ENCODE measurements at regions not wholly inside any gene's neighbourhood (a gene's known extent, or its start where the extent isn't known, plus 50 kb on each side); places are given as distances from the start of the nearest gene placed in this dataset.

GRCh38 chr14:58796242-58797009 is 158.7 kb downstream of the DACT1 start:
- Histone ChIP-seq H3K4me3 (replicated peaks in 1 of 3; ENCODE audit: insufficient read depth in 1 of 3, low read depth in 1 of 3, low read length in 3 of 3) (no peak overlapping the region), H4K20me1 (replicated peaks; ENCODE audit: control insufficient read depth, extremely low read depth, insufficient read depth, low read length) (no peaks in the 10 kb centered on the region), H3K9ac (replicated peaks; ENCODE audit: extremely low read depth, insufficient read depth, low read length) (no peak overlapping the region), H3K9me3 (replicated peaks; ENCODE audit: control insufficient read depth, insufficient read depth, low read length) (no peaks in the 10 kb centered on the region), H3K4me2 (ENCODE audit: insufficient read depth, low read length) (no peak overlapping the region), H3K9me1 (replicated peaks; ENCODE audit: control insufficient read depth, extremely low read depth, insufficient read depth, low read length) (no peaks in the 10 kb centered on the region), H3K4me1 (ENCODE audit: control insufficient read depth, extremely low read depth, insufficient read depth, low read length) (no peaks in the 10 kb centered on the region), H3K79me2 (ENCODE audit: control insufficient read depth, insufficient read depth, low read length) (no peaks in the 10 kb centered on the region), H3K27me3 (ENCODE audit: control insufficient read depth in 2 of 2, insufficient read depth in 2 of 2, low read length in 2 of 2) (no peaks in the 10 kb centered on the region), H2AFZ (ENCODE audit: low read depth, low read length) (no peak overlapping the region), H3K27ac (ENCODE audit: insufficient read depth, low read depth, low read length) (no peak overlapping the region), H3K36me3 (ENCODE audit: control insufficient read depth in 2 of 2, extremely low read depth in 1 of 2, insufficient read depth in 2 of 2, low read length in 2 of 2) (no peaks in the 10 kb centered on the region)
- no TSS peak for BruUV-seq (replicated peaks)
- ChIA-PET CTCF (interaction anchor here (1.0 to 2.3 kb wide), 3 partner anchors 10 to 295 kb away, joined by 3 to 9 read pairs (median 6); no protein-coding TSS in a partner anchor), POLR2A (no interaction called here)
- dilution Hi-C loops (cut with MboI; ENCODE audit: extremely low pct_ligation_motif_present, low sequenced_read_pairs): no loop called here
- FAIRE-seq: no peak
- no peak for TF ChIP-seq FOS (IDR thresholded peaks at IDR 0.05; ENCODE audit: borderline replicate concordance, insufficient read depth, low read length)
- no peak for TF ChIP-seq GATA2 (IDR thresholded peaks at IDR 0.05; ENCODE audit: insufficient read depth, insufficient read length, low read depth, low read length)
- TF ChIP-seq CTCF (IDR thresholded peaks at IDR 0.05; ENCODE audit: extremely low read depth in 1 of 2, insufficient read depth in 1 of 2, low read depth in 1 of 2, low read length in 2 of 2): no peak
- TF ChIP-seq POLR2A (IDR thresholded peaks at IDR 0.05; ENCODE audit: low read depth, low read length): no peak
- no peak for TF ChIP-seq JUN (IDR thresholded peaks at IDR 0.05; ENCODE audit: borderline replicate concordance, insufficient read depth, insufficient read length, low read depth)
- TF ChIP-seq MAX (IDR thresholded peaks at IDR 0.05; ENCODE audit: insufficient read depth, insufficient read length): no peak
- TF ChIP-seq EZH2 (IDR thresholded peaks at IDR 0.05; ENCODE audit: borderline replicate concordance, low read depth, low read length, severe bottlenecking): no peak
- no peak for TF ChIP-seq POLR2AphosphoS5 (IDR thresholded peaks at IDR 0.05; ENCODE audit: insufficient read depth, low read depth, low read length)
- no peak for TF ChIP-seq MYC (IDR thresholded peaks at IDR 0.05; ENCODE audit: low read depth, low read length)
- DNase-seq (ENCODE audit: low read depth, low spot score): no peak
- intact Hi-C loops (cut with micrococcal nuclease): no loop called here
